Prostate gland (tissue), 2 donors: ENCODE measurements at regions not wholly inside any gene's neighbourhood (a gene's known extent, or its start where the extent isn't known, plus 50 kb on each side); places are given as distances from the start of the nearest gene placed in this dataset.
A peak's percentile ranks its signal among the peaks of the same experiment; 100 is the strongest.

Source experiments
- DNase-seq: peaks from one replicate; pipeline ENCODE4 v3.0.0-alpha.2; 2019; ENCODE audit warnings: low spot score
- H3K27ac ChIP-seq, 2 donors: fragments of 200-600 bp; sonication (generic); 2 replicates each; pipeline ENCODE4 v1.5.1; 2017 to 2019
- H3K27me3 ChIP-seq: fragments of 200-600 bp; sonication (generic); replicated peaks from 2 replicates; pipeline ENCODE4 v1.5.1; 2019; ENCODE audit not compliant: insufficient read depth
- H3K36me3 ChIP-seq, 2 donors: fragments of 200-600 bp; sonication (generic); 1 replicate in 1 of 2; 2 replicates in 1 of 2; pipeline versions ENCODE4 v1.5.1 to v1.8.1; 2017 to 2019
- H3K4me1 ChIP-seq: fragments of 200-600 bp; sonication (generic); replicated peaks from 2 replicates; pipeline ENCODE4 v1.5.1; 2019
- H3K4me3 ChIP-seq, 2 donors: fragments of 200-600 bp; sonication (generic); 2 replicates each; pipeline ENCODE4 v1.5.1; 2017 to 2019
- H3K9me3 ChIP-seq: fragments of 200-600 bp; sonication (generic); 2 replicates; pipeline ENCODE4 v1.5.1; 2017
- CTCF ChIP-seq, 4 experiments: fragments of 200-600 bp in 2 of 4; fragments of 450-650 bp in 2 of 4; sonication (generic) in 2 of 4; IDR thresholded peaks; 1 replicate in 3 of 4; 2 replicates in 1 of 4; pipeline ENCODE4 v1.5.1; 2016 to 2019; ENCODE audit warnings: antibody characterized with exemption in 4 of 4, mild to moderate bottlenecking in 2 of 4, moderate library complexity in 2 of 4
- POLR2A ChIP-seq: fragments of 450-650 bp; IDR thresholded peaks from one replicate; pipeline ENCODE4 v1.6.1; 2016; ENCODE audit warnings: antibody characterized with exemption, mild to moderate bottlenecking
- POLR2AphosphoS5 ChIP-seq: sonication (generic); formaldehyde crosslinking; IDR thresholded peaks from one replicate; pipeline ENCODE4 v1.6.1; 2017; ENCODE audit warnings: antibody characterized with exemption
- WGBS: methylation state at CpG from one replicate; pipeline ENCODE4 v1.1.5; 2018; 5-methylcytosine and 5-hydroxymethylcytosine counted together
- intact Hi-C: fragments of 100-400 bp; cut with DNase I; formaldehyde crosslinking; loops from one replicate; pipeline ENCODE4 v1.14.2; 2022

- no peaks in the 10 kb centered on the region for H3K27me3 ChIP-seq
- no peak overlapping the region for H3K4me3 ChIP-seq
- no peaks in the 10 kb centered on the region for H3K9me3 ChIP-seq
- H3K36me3 ChIP-seq, result no peaks in the 10 kb centered on the region
- intact Hi-C loops, result loop anchor here (10.0 kb wide), 1 partner anchor 491 kb away; no protein-coding TSS in a partner anchor
- WGBS, result 92% methylated on average over 3 of the region's 3 CpGs
- H3K27ac ChIP-seq, result no peak overlapping the region
- DNase-seq, result no peak
- no peak for TF ChIP-seq CTCF (IDR thresholded peaks at IDR 0.05)
- no peak for TF ChIP-seq POLR2AphosphoS5
- no peak for TF ChIP-seq POLR2A
- H3K4me1 ChIP-seq, result no peaks in the 10 kb centered on the region
Observed at GRCh38 chr5:68463606-68464005, 248.1 kb downstream of the PIK3R1 start.

- Histone ChIP-seq H3K27me3 (no peaks in the 10 kb centered on the region), H3K27ac (no peak overlapping the region), H3K4me1 (no peaks in the 10 kb centered on the region), H3K4me3 (no peak overlapping the region), H3K36me3 (no peaks in the 10 kb centered on the region), H3K9me3 (no peaks in the 10 kb centered on the region)
- intact Hi-C loops, result loop anchor here (10.0 kb wide), 1 partner anchor 490 kb away; no protein-coding TSS in a partner anchor
- DNase-seq, result no peak
- TF ChIP-seq POLR2A, result no peak
- TF ChIP-seq CTCF (IDR thresholded peaks at IDR 0.05), result no peak
- 89% methylated on average over 4 of the region's 4 CpGs for WGBS
Observed at GRCh38 chr5:68464424-68464823, 248.9 kb downstream of the PIK3R1 start.

- Histone ChIP-seq H3K4me1 (no peaks in the 10 kb centered on the region), H3K9me3 (no peaks in the 10 kb centered on the region), H3K27ac (no peak overlapping the region), H3K27me3 (no peaks in the 10 kb centered on the region), H3K4me3 (no peak overlapping the region), H3K36me3 (no peaks in the 10 kb centered on the region)
- DNase-seq, result no peak
- 95% methylated on average over 3 of the region's 3 CpGs for WGBS
- no peak for TF ChIP-seq CTCF (IDR thresholded peaks at IDR 0.05)
- TF ChIP-seq POLR2AphosphoS5, result no peak
- TF ChIP-seq POLR2A, result no peak
- intact Hi-C loops, result loop anchor here (10.0 kb wide), 1 partner anchor 490 kb away; no protein-coding TSS in a partner anchor
Observed at GRCh38 chr5:68465133-68465532, 249.6 kb downstream of the PIK3R1 start.

GRCh38 chr5:68465934-68466551, 250.5 kb downstream of the PIK3R1 start:
- peak; percentile 68 for DNase-seq
- Histone ChIP-seq H3K27me3 (no peaks in the 10 kb centered on the region), H3K4me1 (no peaks in the 10 kb centered on the region), H3K4me3 (no peak overlapping the region), H3K36me3 (no peaks in the 10 kb centered on the region), H3K9me3 (no peaks in the 10 kb centered on the region), H3K27ac (peak overlapping the region in 1 of 2 donors; percentile 37)
- intact Hi-C loops, result loop anchor here (10.0 kb wide), 1 partner anchor 489 kb away; no protein-coding TSS in a partner anchor
- 75% methylated on average over 6 of the region's 6 CpGs for WGBS
- peak; percentile 61 for TF ChIP-seq POLR2AphosphoS5
- TF ChIP-seq CTCF (IDR thresholded peaks at IDR 0.05), result no peak

- no peak overlapping the region for H3K4me3 ChIP-seq
- H3K36me3 ChIP-seq, result no peaks in the 10 kb centered on the region
- H3K27me3 ChIP-seq, result no peaks in the 10 kb centered on the region
- peak; percentile 55 for DNase-seq
- TF ChIP-seq POLR2A (no peak), CTCF (IDR thresholded peaks at IDR 0.05) (no peak), POLR2AphosphoS5 (peak; percentile 40)
- no peaks in the 10 kb centered on the region for H3K9me3 ChIP-seq
- H3K4me1 ChIP-seq, result no peaks in the 10 kb centered on the region
- intact Hi-C loops, result loop anchor here (10.0 kb wide), 1 partner anchor 488 kb away; no protein-coding TSS in a partner anchor
- 37% methylated on average over 2 of the region's 2 CpGs for WGBS
- H3K27ac ChIP-seq, result peak overlapping the region; percentile 27 to 37
Observed at GRCh38 chr5:68467208-68467607, 251.7 kb downstream of the PIK3R1 start.
